ENCODE measurements at regions not wholly inside any gene's neighbourhood (a gene's known extent, or its start where the extent isn't known, plus 50 kb on each side); places are given as distances from the start of the nearest gene placed in this dataset.

GRCh38 chr2:187037310-187037709, 188.3 kb upstream of the ZSWIM2 start:
- Mint-ChIP-seq H3K4me3 (no peak overlapping the region), H3K27ac (no peak overlapping the region), H3K36me3 (ENCODE audit: low read depth) (no peaks in the 10 kb centered on the region), H3K27me3 (ENCODE audit: insufficient read depth, low read depth, poor library complexity) (no peaks in the 10 kb centered on the region), H3K9me3 (no peaks in the 10 kb centered on the region), H3K4me1 (no peaks in the 10 kb centered on the region)
- H3K4me3 ChIP-seq: no peak overlapping the region
- H3K36me3 ChIP-seq (ENCODE audit: insufficient read depth): no peaks in the 10 kb centered on the region
- ATAC-seq (no peak), DNase-seq (ENCODE audit: low spot score) (no peak)
- H3K27me3 ChIP-seq (ENCODE audit: insufficient read depth): no peaks in the 10 kb centered on the region
- no peaks in the 10 kb centered on the region for H4K20me1 ChIP-seq (replicated peaks; ENCODE audit: insufficient read depth)
- H3K9me2 ChIP-seq (ENCODE audit: insufficient read depth): no peaks in the 10 kb centered on the region
- TF ChIP-seq CREB1 (CRISPR knock-in tag; IDR thresholded peaks at IDR 0.05; ENCODE audit: low read depth): no peak
- no peak for TF ChIP-seq EZH2 (IDR thresholded peaks at IDR 0.05; ENCODE audit: low read depth, unreplicated experiment)
- TF ChIP-seq EZH2phosphoT487 (IDR thresholded peaks at IDR 0.05; ENCODE audit: unreplicated experiment): no peak
- TF ChIP-seq ZNF331 (CRISPR knock-in tag; IDR thresholded peaks at IDR 0.05; ENCODE audit: low read depth): no peak
- no peak for TF ChIP-seq ZNF114 (CRISPR knock-in tag; IDR thresholded peaks at IDR 0.05)
- TF ChIP-seq CTCF (conservative IDR thresholded peaks at IDR 0.05; ENCODE audit: low read depth in 2 of 2): no peak
- no peak for TF ChIP-seq ETS1 (IDR thresholded peaks at IDR 0.05)
- no peak for TF ChIP-seq REST (IDR thresholded peaks at IDR 0.05; ENCODE audit: unreplicated experiment)
- TF ChIP-seq JUNB (IDR thresholded peaks at IDR 0.05; ENCODE audit: unreplicated experiment): no peak
- no peaks in the 10 kb centered on the region for H3F3A ChIP-seq (replicated peaks; ENCODE audit: low read depth)
- H3K4me2 ChIP-seq: no peak overlapping the region
- no peaks in the 10 kb centered on the region for H3K4me1 ChIP-seq (ENCODE audit: insufficient read depth)
- H3K27ac ChIP-seq (ENCODE audit: low read depth): no peak overlapping the region
- no peaks in the 10 kb centered on the region for H3K79me2 ChIP-seq (replicated peaks; ENCODE audit: insufficient read depth)
- no peak overlapping the region for H2AFZ ChIP-seq

GRCh38 chr2:187034434-187034833, 185.5 kb upstream of the ZSWIM2 start:
- Histone ChIP-seq H4K20me1 (replicated peaks; ENCODE audit: insufficient read depth) (no peaks in the 10 kb centered on the region), H2AFZ (no peak overlapping the region), H3K4me3 (no peak overlapping the region), H3K27me3 (ENCODE audit: insufficient read depth) (no peaks in the 10 kb centered on the region), H3K27ac (ENCODE audit: low read depth) (no peak overlapping the region), H3K9me2 (ENCODE audit: insufficient read depth) (no peaks in the 10 kb centered on the region), H3F3A (replicated peaks; ENCODE audit: low read depth) (no peaks in the 10 kb centered on the region), H3K4me1 (ENCODE audit: insufficient read depth) (no peaks in the 10 kb centered on the region), H3K36me3 (ENCODE audit: insufficient read depth) (no peaks in the 10 kb centered on the region), H3K79me2 (replicated peaks; ENCODE audit: insufficient read depth) (no peaks in the 10 kb centered on the region), H3K4me2 (no peak overlapping the region)
- Mint-ChIP-seq H3K36me3 (ENCODE audit: low read depth) (no peaks in the 10 kb centered on the region), H3K4me1 (no peaks in the 10 kb centered on the region), H3K4me3 (no peak overlapping the region), H3K27me3 (ENCODE audit: insufficient read depth, low read depth, poor library complexity) (no peaks in the 10 kb centered on the region), H3K27ac (0 out of 2 replicates have a peak overlapping the region, but pooled peaks have one; percentile 14), H3K9me3 (no peaks in the 10 kb centered on the region)
- DNase-seq (ENCODE audit: low spot score) (no peak), ATAC-seq (no peak)
- no peak for TF ChIP-seq CTCF (conservative IDR thresholded peaks at IDR 0.05; ENCODE audit: low read depth in 2 of 2)
- TF ChIP-seq ZNF114 (CRISPR knock-in tag; IDR thresholded peaks at IDR 0.05): no peak
- no peak for TF ChIP-seq POLR2AphosphoS5 (IDR thresholded peaks at IDR 0.05; ENCODE audit: low read depth)

All from GM23338 (cell line).